ENCODE measurements at regions not wholly inside any gene's neighbourhood (a gene's known extent, or its start where the extent isn't known, plus 50 kb on each side); places are given as distances from the start of the nearest gene placed in this dataset.

GRCh38 chr20:1741309-1742048, 83.9 kb upstream of the SIRPG start:
- TF ChIP-seq CTCF (IDR thresholded peaks at IDR 0.05; ENCODE audit: extremely low read depth in 1 of 2, insufficient read depth in 1 of 2, low read depth in 1 of 2, low read length in 2 of 2) (no peak), GATA2 (IDR thresholded peaks at IDR 0.05; ENCODE audit: insufficient read depth, insufficient read length, low read depth, low read length) (no peak), MYC (IDR thresholded peaks at IDR 0.05; ENCODE audit: low read depth, low read length) (no peak)

Measured in endothelial cell of umbilical vein (primary cell).